22Rv1 (cell line): ENCODE measurements at regions not wholly inside any gene's neighbourhood (a gene's known extent, or its start where the extent isn't known, plus 50 kb on each side); places are given as distances from the start of the nearest gene placed in this dataset.
"Not testable (repeated sequence)": the region's sequence is repeated elsewhere in the genome, so short reads cannot be mapped to it uniquely, and the experiment has no call there.

Source experiments
- CTCF ChIP-seq: fragments of 450-650 bp; IDR thresholded peaks from 2 replicates; pipeline ENCODE4 v1.5.1; 2017; ENCODE audit warnings: mild to moderate bottlenecking
- ZFX ChIP-seq: fragments of 450-650 bp; IDR thresholded peaks from 2 replicates; pipeline ENCODE4 v1.6.1; 2017; ENCODE audit warnings: antibody characterized with exemption, borderline replicate concordance

GRCh38 chr1:29386453-29386852, 150.1 kb downstream of the PTPRU start:
- TF ChIP-seq CTCF, ZFX: not testable (repeated sequence)
